ENCODE measurements at regions not wholly inside any gene's neighbourhood (a gene's known extent, or its start where the extent isn't known, plus 50 kb on each side); places are given as distances from the start of the nearest gene placed in this dataset.

GRCh38 chr9:29648132-29648531 is 2074.9 kb upstream of the C9orf72 start:
- no peak for DNase-seq (ENCODE audit: low spot score)
- FAIRE-seq, result no peak

- DNase-seq (ENCODE audit: low spot score), result no peak
- FAIRE-seq, result no peak
Measured at GRCh38 chr9:29648601-29649000, 2075.3 kb upstream of the C9orf72 start.

GRCh38 chr9:29656641-29657406 is 2083.5 kb upstream of the C9orf72 start:
- DNase-seq (ENCODE audit: low spot score) (no peak), FAIRE-seq (no peak)

GRCh38 chr9:29657821-29658220 is 2084.5 kb upstream of the C9orf72 start:
- FAIRE-seq (no peak), DNase-seq (ENCODE audit: low spot score) (no peak)

GRCh38 chr9:29659014-29659413 is 2085.7 kb upstream of the C9orf72 start:
- no peak for DNase-seq (ENCODE audit: low spot score)
- no peak for FAIRE-seq

- DNase-seq (ENCODE audit: low spot score) (no peak), FAIRE-seq (no peak)
Measured at GRCh38 chr9:29659736-29660135, 2086.5 kb upstream of the C9orf72 start.

GRCh38 chr9:29668732-29669131 is 2095.5 kb upstream of the C9orf72 start:
- FAIRE-seq, result no peak
- DNase-seq (ENCODE audit: low spot score), result no peak

GRCh38 chr9:29669613-29670012 is 2096.3 kb upstream of the C9orf72 start:
- DNase-seq (ENCODE audit: low spot score) (no peak), FAIRE-seq (no peak)

GRCh38 chr9:29685531-29685930 is 2112.2 kb upstream of the C9orf72 start:
- FAIRE-seq (no peak), DNase-seq (ENCODE audit: low spot score) (no peak)

GRCh38 chr9:29691145-29691544 is 2117.9 kb upstream of the C9orf72 start:
- DNase-seq (ENCODE audit: low spot score) (no peak), FAIRE-seq (no peak)

- DNase-seq (ENCODE audit: low spot score) (peak; percentile 9), FAIRE-seq (no peak)
Measured at GRCh38 chr9:29691758-29692407, 2118.6 kb upstream of the C9orf72 start.

GRCh38 chr9:29697011-29697410 is 2123.7 kb upstream of the C9orf72 start:
- no peak for FAIRE-seq
- DNase-seq (ENCODE audit: low spot score), result peak; percentile 46

- FAIRE-seq (no peak), DNase-seq (ENCODE audit: low spot score) (no peak)
Measured at GRCh38 chr9:29701559-29701958, 2128.3 kb upstream of the C9orf72 start.

- FAIRE-seq (no peak), DNase-seq (ENCODE audit: low spot score) (no peak)
Measured at GRCh38 chr9:29701971-29702370, 2128.7 kb upstream of the C9orf72 start.

GRCh38 chr9:29714860-29715259 is 2141.6 kb upstream of the C9orf72 start:
- DNase-seq (ENCODE audit: low spot score), result no peak
- FAIRE-seq, result no peak

- DNase-seq (ENCODE audit: low spot score) (no peak), FAIRE-seq (no peak)
Measured at GRCh38 chr9:29717631-29718030, 2144.3 kb upstream of the C9orf72 start.

GRCh38 chr9:29730163-29730562 is 2156.9 kb upstream of the C9orf72 start:
- FAIRE-seq, result no peak
- DNase-seq (ENCODE audit: low spot score), result no peak

GRCh38 chr9:29740518-29740917 is 2167.2 kb upstream of the C9orf72 start:
- no peak for FAIRE-seq
- DNase-seq (ENCODE audit: low spot score), result no peak

GRCh38 chr9:29741169-29741568 is 2167.9 kb upstream of the C9orf72 start:
- FAIRE-seq, result no peak
- DNase-seq (ENCODE audit: low spot score), result no peak

- peak; percentile 63 for DNase-seq (ENCODE audit: low spot score)
Measured at GRCh38 chr9:29750062-29750461, 2176.8 kb upstream of the C9orf72 start.

GRCh38 chr9:29751226-29751625 is 2177.9 kb upstream of the C9orf72 start:
- no peak for FAIRE-seq
- DNase-seq (ENCODE audit: low spot score), result no peak

More at GRCh38 chr9:29750062-29750461, 2176.8 kb upstream of the C9orf72 start:
- FAIRE-seq, result no peak

- DNase-seq (ENCODE audit: low spot score) (no peak), FAIRE-seq (no peak)
Measured at GRCh38 chr9:29753638-29754037, 2180.4 kb upstream of the C9orf72 start.

GRCh38 chr9:29769019-29769418 is 2195.7 kb upstream of the C9orf72 start:
- FAIRE-seq (no peak), DNase-seq (ENCODE audit: low spot score) (no peak)

All from RCC 7860 (cell line).